Mesendoderm (in vitro differentiated cells): ENCODE measurements at regions not wholly inside any gene's neighbourhood (a gene's known extent, or its start where the extent isn't known, plus 50 kb on each side); places are given as distances from the start of the nearest gene placed in this dataset.

Experiments used
- DNase-seq: peaks from one replicate; pipeline ENCODE4 v3.0.0; 2013
- H2AK5ac ChIP-seq: 2 replicates; pipeline ENCODE4 v1.6.1; 2013; ENCODE audit warnings: low read length, inconsistent platforms
- H2BK120ac ChIP-seq: 2 replicates; pipeline ENCODE4 v1.6.1; 2013; ENCODE audit warnings: low read depth, mild to moderate bottlenecking, low read length, moderate library complexity, mixed read lengths
- H2BK15ac ChIP-seq: replicated peaks from 2 replicates; pipeline ENCODE4 v1.6.1; 2013; ENCODE audit warnings: low read depth, mild to moderate bottlenecking, moderate library complexity
- H2BK5ac ChIP-seq: 2 replicates; pipeline ENCODE4 v1.6.1; 2013; ENCODE audit warnings: low read length, inconsistent platforms
- H3K18ac ChIP-seq: 2 replicates; pipeline ENCODE4 v1.6.1; 2013; ENCODE audit warnings: mild to moderate bottlenecking, low read length, mixed read lengths
- H3K23ac ChIP-seq: one replicate; pipeline ENCODE4 v1.6.1; 2013; ENCODE audit warnings: low read length
- H3K27ac ChIP-seq: 2 replicates; pipeline ENCODE4 v1.5.1; 2013; ENCODE audit warnings: low read depth, mild to moderate bottlenecking, inconsistent platforms, low read length, moderate library complexity
- H3K27me3 ChIP-seq: 2 replicates; pipeline ENCODE4 v1.6.1; 2013; ENCODE audit warnings: low read length, control low read depth, mild to moderate bottlenecking, inconsistent platforms; ENCODE audit not compliant: insufficient read depth, poor library complexity
- H3K36me3 ChIP-seq: 2 replicates; pipeline ENCODE4 v1.6.1; 2013; ENCODE audit warnings: low read length, inconsistent platforms; ENCODE audit not compliant: control insufficient read depth, insufficient read depth
- H3K4ac ChIP-seq: one replicate; pipeline ENCODE4 v1.6.1; 2013; ENCODE audit warnings: low read depth, mild to moderate bottlenecking, low read length, moderate library complexity
- H3K4me1 ChIP-seq: 2 replicates; pipeline ENCODE4 v1.6.1; 2013; ENCODE audit warnings: low read depth, low read length, inconsistent platforms; ENCODE audit not compliant: control insufficient read depth
- H3K4me2 ChIP-seq: 2 replicates; pipeline ENCODE4 v1.6.1; 2013; ENCODE audit warnings: low read length
- H3K4me3 ChIP-seq: 2 replicates; pipeline ENCODE4 v1.5.1; 2013; ENCODE audit warnings: mild to moderate bottlenecking, low read length
- H3K56ac ChIP-seq: one replicate; pipeline ENCODE4 v1.6.1; 2013; ENCODE audit warnings: low read length
- H3K79me1 ChIP-seq: 2 replicates; pipeline ENCODE4 v1.6.1; 2013; ENCODE audit warnings: low read length, inconsistent platforms
- H3K79me2 ChIP-seq: 2 replicates; pipeline ENCODE4 v1.6.1; 2013; ENCODE audit warnings: mild to moderate bottlenecking, low read length; ENCODE audit not compliant: control insufficient read depth, insufficient read depth
- H3K9ac ChIP-seq: 2 replicates; pipeline ENCODE4 v1.6.1; 2013; ENCODE audit warnings: low read length, inconsistent platforms
- H4K5ac ChIP-seq: one replicate; pipeline ENCODE4 v1.6.1; 2013; ENCODE audit warnings: low read length
- H4K8ac ChIP-seq: one replicate; pipeline ENCODE4 v1.6.1; 2013; ENCODE audit warnings: low read depth, mild to moderate bottlenecking, control low read depth, low read length, moderate library complexity
- WGBS: extraction: QIAGEN DNeasy Blood & Tissue Kit; methylation state at CpG from one replicate; pipeline ENCODE4 v1.1.7; 2013; ENCODE audit warnings: low lambda C conversion rate, missing lambda C conversion rate; ENCODE audit not compliant: insufficient coverage; ENCODE audit errors: extremely low coverage; 5-methylcytosine and 5-hydroxymethylcytosine counted together

DNA sequence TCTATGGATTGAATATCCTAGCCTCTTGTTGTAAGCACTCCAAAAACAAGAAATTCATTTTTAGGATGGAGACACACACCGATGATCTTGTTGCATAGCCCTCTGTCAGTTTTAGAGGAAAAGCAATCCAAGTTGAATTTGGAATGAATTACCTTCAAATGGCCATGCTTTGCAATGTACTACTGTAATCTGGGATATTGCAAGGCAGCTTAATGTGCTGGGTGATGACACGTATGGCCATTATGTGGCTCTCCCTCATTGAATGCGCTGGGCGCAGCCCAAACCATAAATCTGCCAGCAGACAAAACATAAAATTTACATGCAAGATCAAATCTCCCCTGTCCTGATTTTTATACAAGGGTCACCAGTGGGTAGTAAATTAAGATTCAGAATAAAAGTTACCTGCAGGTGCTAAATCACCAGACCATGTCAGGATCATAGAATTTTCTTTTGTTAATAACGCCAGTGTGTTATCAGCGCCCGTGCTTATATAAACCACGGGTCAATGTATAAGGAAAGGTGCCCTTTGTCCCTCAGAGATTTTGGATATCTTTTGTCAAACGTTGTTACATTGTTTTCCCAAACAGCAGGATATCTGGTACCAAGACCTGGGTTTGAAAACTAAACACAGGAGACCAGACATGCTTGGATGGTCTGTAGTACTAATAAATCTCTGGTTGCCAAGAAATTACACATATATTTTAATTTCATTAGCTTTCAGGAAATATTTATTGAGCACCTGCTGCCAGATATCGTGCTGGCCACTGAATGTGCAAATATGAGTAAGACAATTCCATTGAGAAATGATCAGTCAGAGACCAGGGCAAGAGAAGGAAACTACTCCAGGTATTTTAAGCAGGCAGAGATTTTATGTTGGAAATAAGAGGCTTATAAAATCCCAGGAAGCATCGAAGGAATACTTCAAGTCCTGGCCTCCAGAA, 237.1 kb downstream of the EBLN2 start:
- no CpG with 5 or more reads among the region's 11 CpGs for WGBS
- Histone ChIP-seq H2BK120ac (no peak overlapping the region), H3K9ac (no peak overlapping the region), H3K56ac (no peak overlapping the region), H3K79me1 (no peaks in the 10 kb centered on the region), H3K4ac (no peak overlapping the region), H4K8ac (no peak overlapping the region), H3K18ac (no peak overlapping the region), H2AK5ac (no peak overlapping the region), H3K27ac (no peak overlapping the region), H3K79me2 (no peaks in the 10 kb centered on the region), H3K23ac (no peak overlapping the region), H3K4me2 (no peak overlapping the region), H3K4me3 (no peak overlapping the region), H3K27me3 (no peaks in the 10 kb centered on the region), H3K36me3 (no peaks in the 10 kb centered on the region), H4K5ac (no peak overlapping the region), H2BK5ac (no peak overlapping the region), H3K4me1 (no peaks in the 10 kb centered on the region), H2BK15ac (no peak overlapping the region)
- no peak for DNase-seq

- Histone ChIP-seq H4K8ac (no peak overlapping the region), H3K79me1 (no peaks in the 10 kb centered on the region), H3K23ac (no peak overlapping the region), H3K18ac (no peak overlapping the region), H3K27me3 (no peaks in the 10 kb centered on the region), H3K9ac (no peak overlapping the region), H2AK5ac (no peak overlapping the region), H3K4me3 (no peak overlapping the region), H3K27ac (no peak overlapping the region), H3K56ac (no peak overlapping the region), H3K79me2 (no peaks in the 10 kb centered on the region), H4K5ac (no peak overlapping the region), H3K4ac (no peak overlapping the region), H3K4me2 (no peak overlapping the region), H3K36me3 (no peaks in the 10 kb centered on the region), H2BK5ac (no peak overlapping the region), H2BK15ac (no peak overlapping the region), H3K4me1 (no peaks in the 10 kb centered on the region), H2BK120ac (no peak overlapping the region)
- WGBS, result no CpG with 5 or more reads among the region's 5 CpGs
- DNase-seq, result no peak
Observed at GRCh38 chr3:73299184-73299691, 237.8 kb downstream of the EBLN2 start.

DNA sequence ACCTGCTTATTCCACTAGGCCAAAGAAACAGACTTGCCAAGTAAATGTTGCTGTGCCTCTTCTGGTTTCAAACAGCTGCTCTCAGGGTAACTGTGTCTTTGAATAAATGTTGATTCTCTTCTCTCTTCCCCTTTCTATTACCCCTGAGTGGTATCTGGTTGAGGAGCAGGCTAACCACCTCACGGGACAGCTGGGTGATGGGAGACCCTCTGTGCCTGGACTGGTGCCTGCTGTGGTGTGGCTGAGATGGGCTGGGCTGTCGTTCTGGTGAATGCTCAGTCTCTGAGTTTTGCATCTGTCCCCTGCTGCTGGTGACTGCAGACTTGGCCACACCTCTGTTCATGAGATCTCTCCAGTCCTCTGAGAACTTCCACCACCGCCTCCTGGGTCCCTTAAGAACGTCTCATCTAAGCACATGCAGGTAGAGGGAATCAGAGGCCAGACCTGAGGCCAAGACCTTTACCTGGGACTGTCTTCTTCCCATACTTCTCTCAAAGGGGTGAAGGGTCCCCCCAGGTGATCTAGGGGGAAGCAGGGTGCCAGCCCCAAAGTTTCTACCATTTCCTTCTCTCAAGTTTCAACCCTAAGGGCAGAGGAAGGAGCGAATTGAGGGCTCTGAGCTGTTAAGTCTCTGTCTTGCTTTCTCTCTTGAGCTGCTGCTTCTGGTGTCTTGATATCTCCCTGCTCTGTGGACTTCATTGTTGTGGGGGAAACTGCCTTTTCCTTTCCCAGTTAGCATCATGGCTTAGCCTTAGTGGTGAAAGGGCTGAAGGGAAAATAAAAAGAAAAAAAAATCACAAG, 252.9 kb downstream of the EBLN2 start:
- Histone ChIP-seq H3K27ac (no peak overlapping the region), H4K8ac (no peak overlapping the region), H2AK5ac (no peak overlapping the region), H3K79me1 (no peaks in the 10 kb centered on the region), H3K4ac (no peak overlapping the region), H3K4me1 (no peaks in the 10 kb centered on the region), H3K27me3 (no peaks in the 10 kb centered on the region), H3K4me2 (no peak overlapping the region), H3K9ac (no peak overlapping the region), H2BK5ac (no peak overlapping the region), H3K56ac (no peak overlapping the region), H2BK15ac (no peak overlapping the region), H3K23ac (no peak overlapping the region), H4K5ac (no peak overlapping the region), H3K4me3 (no peak overlapping the region), H3K18ac (no peak overlapping the region), H2BK120ac (no peak overlapping the region), H3K79me2 (no peaks in the 10 kb centered on the region), H3K36me3 (no peaks in the 10 kb centered on the region)
- DNase-seq, result no peak
- WGBS, result no CpG with 5 or more reads among the region's 5 CpGs

DNA sequence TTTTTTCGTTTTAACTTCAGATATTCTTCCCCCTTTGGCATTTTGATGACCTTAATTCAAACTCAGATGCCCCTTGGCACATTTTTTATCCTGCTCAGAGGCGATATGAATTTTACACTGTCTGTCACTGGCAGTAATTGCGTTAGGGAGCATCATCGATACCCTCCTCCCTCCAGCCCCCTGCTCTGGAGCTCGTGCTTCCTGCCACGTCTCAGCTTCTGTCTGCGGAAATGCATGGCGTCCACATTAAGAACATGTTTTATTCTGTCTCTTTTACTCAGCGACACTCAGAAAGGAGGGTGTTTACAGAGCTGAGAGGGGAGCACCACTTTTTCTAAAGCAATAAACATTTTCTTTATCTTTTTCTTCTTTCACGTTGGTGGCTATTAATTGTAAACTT, 254.2 kb downstream of the EBLN2 start:
- Histone ChIP-seq H3K27ac (no peak overlapping the region), H3K36me3 (no peaks in the 10 kb centered on the region), H4K5ac (no peak overlapping the region), H2AK5ac (no peak overlapping the region), H3K9ac (no peak overlapping the region), H3K79me1 (no peaks in the 10 kb centered on the region), H2BK5ac (no peak overlapping the region), H3K4me1 (no peaks in the 10 kb centered on the region), H3K4ac (no peak overlapping the region), H3K23ac (no peak overlapping the region), H3K4me2 (no peak overlapping the region), H3K18ac (no peak overlapping the region), H3K27me3 (no peaks in the 10 kb centered on the region), H4K8ac (no peak overlapping the region), H3K4me3 (no peak overlapping the region), H3K79me2 (no peaks in the 10 kb centered on the region), H2BK15ac (no peak overlapping the region), H2BK120ac (no peak overlapping the region), H3K56ac (no peak overlapping the region)
- no CpG with 5 or more reads among the region's 10 CpGs for WGBS
- DNase-seq, result no peak

GRCh38 chr3:73319179-73319769, 257.8 kb downstream of the EBLN2 start:
- Histone ChIP-seq H3K79me1 (no peaks in the 10 kb centered on the region), H4K8ac (no peak overlapping the region), H3K4ac (no peak overlapping the region), H2BK15ac (no peak overlapping the region), H3K23ac (no peak overlapping the region), H3K4me2 (no peak overlapping the region), H3K9ac (no peak overlapping the region), H3K4me1 (no peaks in the 10 kb centered on the region), H3K18ac (no peak overlapping the region), H3K4me3 (no peak overlapping the region), H3K79me2 (no peaks in the 10 kb centered on the region), H2BK5ac (no peak overlapping the region), H2BK120ac (no peak overlapping the region), H2AK5ac (no peak overlapping the region), H3K36me3 (no peaks in the 10 kb centered on the region), H3K27me3 (no peaks in the 10 kb centered on the region), H3K27ac (no peak overlapping the region), H3K56ac (no peak overlapping the region), H4K5ac (no peak overlapping the region)
- no CpG with 5 or more reads among the region's 5 CpGs for WGBS
- no peak for DNase-seq
